ENCODE measurements at regions not wholly inside any gene's neighbourhood (a gene's known extent, or its start where the extent isn't known, plus 50 kb on each side); places are given as distances from the start of the nearest gene placed in this dataset.

DNA sequence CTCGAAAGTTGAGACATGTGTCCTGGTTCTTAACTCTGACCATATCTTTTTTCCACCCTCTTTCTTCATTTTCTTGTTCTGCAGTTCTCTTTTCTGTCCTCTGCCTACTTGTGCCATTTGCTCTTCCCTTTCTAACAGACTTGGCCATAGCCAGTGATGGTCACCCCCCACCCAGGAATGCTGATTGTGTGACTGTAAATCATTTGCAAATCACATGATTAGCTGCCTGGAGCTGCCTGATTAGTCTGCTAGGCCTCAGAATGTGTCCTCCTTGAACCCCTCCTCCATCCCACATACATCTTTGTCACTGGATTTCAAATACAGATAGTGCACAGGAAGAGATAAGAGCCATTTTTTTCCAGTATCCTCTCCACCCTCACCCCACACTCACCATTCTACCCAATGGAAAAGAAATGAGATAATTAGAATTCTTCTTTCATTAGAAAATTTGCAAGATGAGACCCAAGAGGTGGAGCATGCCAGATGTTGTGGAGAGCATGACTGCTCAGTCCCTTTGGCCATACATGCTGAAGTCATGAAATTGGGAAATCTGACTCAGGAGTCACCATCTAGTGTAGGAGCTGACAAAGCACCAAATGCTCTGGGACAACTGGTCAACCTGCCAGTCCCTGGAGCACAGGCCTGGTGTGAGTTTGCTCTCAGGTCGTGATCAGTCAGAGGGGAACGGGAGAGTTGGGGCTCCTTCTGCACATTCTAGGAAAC, 538.2 kb downstream of the CCDC171 start:
- ChIA-PET POLR2A (no interaction called here), CTCF (interaction anchor here (1.1 to 1.8 kb wide), 3 partner anchors 8 to 73 kb away, joined by 3 to 6 read pairs (median 5); no protein-coding TSS in a partner anchor)
- no peak for DNase-seq (ENCODE audit: extremely low spot score)
- TF ChIP-seq CTCF (IDR thresholded peaks at IDR 0.05; ENCODE audit: control extremely low read depth, extremely low read depth, low read depth, missing control alignments): no peak

DNA sequence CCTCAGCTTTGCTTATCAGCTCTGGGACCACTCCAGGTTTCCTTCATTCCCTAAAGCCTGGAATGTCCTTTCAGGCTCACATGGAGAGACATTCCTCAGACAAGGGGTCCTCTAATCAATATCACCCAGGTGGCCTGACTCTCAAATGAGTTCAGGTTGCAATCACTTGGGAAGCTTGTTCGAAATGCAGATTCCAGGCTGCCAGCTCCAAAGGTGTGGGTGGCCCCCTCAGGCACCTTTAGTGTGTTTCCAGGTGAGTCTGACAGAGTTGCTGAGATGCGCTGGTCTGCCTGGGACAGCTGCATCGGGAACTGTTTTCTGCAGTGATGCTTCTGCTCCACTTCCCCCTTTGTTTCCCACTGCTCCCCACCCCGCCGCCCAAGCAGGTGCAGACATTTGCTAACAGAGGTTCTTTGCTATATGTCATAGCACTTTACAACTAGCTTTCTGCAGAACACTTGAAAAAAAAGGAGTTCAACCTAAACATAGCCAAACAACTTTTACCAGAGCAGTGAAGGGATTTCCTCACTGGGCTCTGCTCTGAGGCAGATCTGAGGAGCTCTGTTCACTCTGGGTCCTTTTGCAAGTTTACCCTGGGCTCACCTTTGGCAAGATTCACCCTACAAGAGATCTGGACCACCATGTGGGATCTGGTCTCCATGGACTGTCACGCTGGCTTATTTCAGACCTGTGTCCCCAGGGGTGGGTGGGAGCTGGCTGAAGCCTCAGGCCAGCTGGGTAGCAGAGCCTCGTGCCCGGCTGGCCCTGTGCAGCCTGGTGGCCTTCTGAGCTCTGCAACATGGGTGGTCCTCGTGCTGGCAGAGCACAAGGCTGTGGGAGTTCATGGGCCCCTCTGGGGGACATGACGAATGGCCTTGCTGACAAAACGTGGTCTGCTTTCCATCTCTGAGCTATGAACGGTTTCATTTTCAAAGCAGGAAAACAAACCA, 539.6 kb downstream of the CCDC171 start:
- ChIA-PET CTCF (interaction anchor here (1.1 to 1.8 kb wide), 3 partner anchors 8 to 74 kb away, joined by 3 to 6 read pairs (median 5); no protein-coding TSS in a partner anchor), POLR2A (no interaction called here)
- no peak for DNase-seq (ENCODE audit: extremely low spot score)
- no peak for TF ChIP-seq CTCF (IDR thresholded peaks at IDR 0.05; ENCODE audit: control extremely low read depth, extremely low read depth, low read depth, missing control alignments)

- CTCF ChIA-PET: interaction anchor here (1.2 to 1.4 kb wide), 3 partner anchors 9 to 50 kb away, joined by 3 read pairs; no protein-coding TSS in a partner anchor
- POLR2A ChIA-PET: no interaction called here
Measured at GRCh38 chr9:16098306-16098705, 545.5 kb downstream of the CCDC171 start.

DNA sequence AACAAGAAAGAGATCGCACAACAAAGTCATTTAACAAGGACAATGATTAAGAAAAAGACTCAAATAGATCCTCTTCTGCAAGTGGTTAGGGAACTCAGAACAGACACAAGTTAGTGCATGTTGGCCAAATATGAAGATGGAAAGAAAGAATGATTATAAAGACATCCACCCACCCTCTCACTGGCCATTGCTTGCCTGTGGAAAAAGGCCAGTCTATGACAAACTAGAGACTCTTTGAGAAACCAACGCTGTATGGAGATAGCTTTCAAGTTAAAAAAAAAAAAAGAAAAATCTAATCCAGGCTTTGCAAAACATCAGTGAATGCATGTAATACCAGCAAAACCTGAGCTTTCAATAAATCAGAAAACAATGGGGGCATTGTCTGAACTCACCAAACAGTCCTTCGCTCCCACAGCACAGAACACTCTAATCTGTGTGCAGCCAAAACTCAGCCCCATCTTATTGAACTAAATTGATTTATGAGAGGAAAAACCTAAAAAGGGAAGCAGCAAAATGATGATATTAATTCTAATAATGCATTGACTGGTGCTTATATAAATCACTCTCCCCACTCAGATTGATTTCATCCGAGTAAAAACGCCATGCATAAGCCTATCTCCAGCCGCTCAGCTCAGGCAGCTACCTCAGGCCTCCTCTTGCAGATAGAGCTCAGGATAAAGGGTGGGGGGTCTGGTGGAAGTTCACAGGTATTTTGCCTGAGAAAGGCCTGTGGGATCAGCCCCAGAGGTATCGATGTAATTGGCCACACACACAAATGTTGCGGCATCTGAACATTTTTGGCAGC, 547.1 kb downstream of the CCDC171 start:
- TF ChIP-seq CTCF (IDR thresholded peaks at IDR 0.05; ENCODE audit: control extremely low read depth, extremely low read depth, low read depth, missing control alignments): no peak
- CTCF ChIA-PET: interaction anchor here (1.0 to 1.7 kb wide), 2 partner anchors 8 to 21 kb away, joined by 3 to 5 read pairs; no protein-coding TSS in a partner anchor
- POLR2A ChIA-PET: no interaction called here
- DNase-seq (ENCODE audit: extremely low spot score): no peak

More at GRCh38 chr9:16098306-16098705, 545.5 kb downstream of the CCDC171 start:
- TF ChIP-seq CTCF (IDR thresholded peaks at IDR 0.05; ENCODE audit: control extremely low read depth, extremely low read depth, low read depth, missing control alignments): no peak
- DNase-seq (ENCODE audit: extremely low spot score): no peak

DNA sequence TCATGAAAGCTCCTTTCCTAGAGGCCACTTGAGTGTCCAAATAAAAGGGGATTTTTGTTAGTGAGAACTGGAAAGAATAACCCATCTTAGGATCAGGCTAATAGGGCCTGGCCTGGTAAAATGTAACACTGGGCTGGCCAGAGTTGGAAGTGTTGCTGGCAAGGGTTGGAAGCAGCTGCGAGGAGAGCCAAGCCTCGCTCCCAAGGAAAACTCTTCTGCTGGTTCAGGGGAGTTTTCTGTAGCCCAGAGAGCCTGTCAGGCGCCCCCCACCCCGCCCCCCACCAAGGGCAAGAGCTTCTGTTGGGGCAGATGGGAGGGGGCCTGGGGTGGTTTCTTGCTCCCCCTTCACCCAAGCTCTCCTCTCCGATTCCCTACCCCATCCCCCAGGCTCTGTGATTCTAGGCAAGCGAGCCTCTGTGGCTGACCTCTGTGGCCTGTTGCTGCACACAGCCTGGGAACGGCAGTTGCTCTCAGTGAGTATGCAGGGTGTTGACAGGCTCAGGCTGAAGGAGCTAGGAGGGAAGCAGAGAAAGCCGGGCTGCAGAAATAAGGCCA, 547.8 kb downstream of the CCDC171 start:
- TF ChIP-seq CTCF (IDR thresholded peaks at IDR 0.05; ENCODE audit: control extremely low read depth, extremely low read depth, low read depth, missing control alignments): no peak
- ChIA-PET POLR2A (no interaction called here), CTCF (interaction anchor here (1.0 to 1.7 kb wide), 2 partner anchors 9 to 21 kb away, joined by 3 to 5 read pairs; no protein-coding TSS in a partner anchor)
- no peak for DNase-seq (ENCODE audit: extremely low spot score)

All from GM10248 (cell line).